H7 (cell line): ENCODE measurements at regions not wholly inside any gene's neighbourhood (a gene's known extent, or its start where the extent isn't known, plus 50 kb on each side); places are given as distances from the start of the nearest gene placed in this dataset.

Experiments used
- DNase-seq: peaks from one replicate; pipeline ENCODE4 v3.0.0; 2012
- H3K27me3 ChIP-seq: 2 replicates; pipeline ENCODE4 v1.6.0; 2011; ENCODE audit warnings: mild to moderate bottlenecking, low read length; ENCODE audit not compliant: control insufficient read depth, insufficient read depth
- H3K36me3 ChIP-seq: replicated peaks from 2 replicates; pipeline ENCODE4 v1.5.1; 2011; ENCODE audit warnings: low read length; ENCODE audit not compliant: control insufficient read depth, insufficient read depth
- H3K4me3 ChIP-seq: 2 replicates; pipeline ENCODE4 v1.5.1; 2011; ENCODE audit warnings: low read depth, mild to moderate bottlenecking, control low read depth, low read length, moderate library complexity; ENCODE audit not compliant: insufficient read depth

GRCh38 chr16:60902114-60902513 lies 1134.1 kb downstream of the CDH8 start:
- DNase-seq, result no peak
- H3K36me3 ChIP-seq, result no peaks in the 10 kb centered on the region
- no peaks in the 10 kb centered on the region for H3K27me3 ChIP-seq
- H3K4me3 ChIP-seq, result no peak overlapping the region

- no peak for DNase-seq
- H3K36me3 ChIP-seq, result no peaks in the 10 kb centered on the region
Observed at GRCh38 chr16:60882816-60883215, 1153.4 kb downstream of the CDH8 start.

GRCh38 chr16:60852635-60853034 lies 1183.6 kb downstream of the CDH8 start:
- no peak for DNase-seq
- H3K27me3 ChIP-seq, result no peaks in the 10 kb centered on the region
- no peak overlapping the region for H3K4me3 ChIP-seq
- H3K36me3 ChIP-seq, result no peaks in the 10 kb centered on the region

More at GRCh38 chr16:60882816-60883215, 1153.4 kb downstream of the CDH8 start:
- Histone ChIP-seq H3K27me3 (no peaks in the 10 kb centered on the region), H3K4me3 (no peak overlapping the region)

DNA sequence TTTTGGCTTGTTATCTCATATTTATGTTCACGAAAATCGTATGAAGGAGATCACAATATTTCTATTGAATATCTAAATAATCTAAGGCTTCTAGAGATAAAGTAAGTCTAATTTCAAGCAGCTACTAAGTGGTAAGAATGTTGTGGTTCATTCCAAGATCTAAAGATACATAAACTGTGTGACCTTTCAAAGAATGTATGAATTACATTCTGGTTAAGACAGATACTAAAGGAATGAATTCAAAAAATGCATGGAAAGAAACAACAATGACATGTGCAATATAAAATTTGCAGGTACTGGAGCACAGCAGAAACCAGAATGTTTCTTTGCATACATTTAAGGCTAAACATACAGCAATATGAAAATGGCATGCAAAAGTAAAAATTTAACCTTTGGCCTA lies 1214.6 kb downstream of the CDH8 start:
- H3K4me3 ChIP-seq, result no peak overlapping the region
- no peaks in the 10 kb centered on the region for H3K36me3 ChIP-seq
- DNase-seq, result no peak
- no peaks in the 10 kb centered on the region for H3K27me3 ChIP-seq

- no peak overlapping the region for H3K4me3 ChIP-seq
- no peaks in the 10 kb centered on the region for H3K36me3 ChIP-seq
- DNase-seq, result no peak
- H3K27me3 ChIP-seq, result no peaks in the 10 kb centered on the region
Observed at GRCh38 chr16:60820361-60820760, 1215.9 kb downstream of the CDH8 start.

GRCh38 chr16:60818465-60818864 lies 1217.8 kb downstream of the CDH8 start:
- Histone ChIP-seq H3K4me3 (no peak overlapping the region), H3K36me3 (no peaks in the 10 kb centered on the region), H3K27me3 (no peaks in the 10 kb centered on the region)
- no peak for DNase-seq

- DNase-seq, result no peak
- no peaks in the 10 kb centered on the region for H3K27me3 ChIP-seq
- no peak overlapping the region for H3K4me3 ChIP-seq
- H3K36me3 ChIP-seq, result no peaks in the 10 kb centered on the region
Observed at GRCh38 chr16:60816461-60816860, 1219.8 kb downstream of the CDH8 start.

DNA sequence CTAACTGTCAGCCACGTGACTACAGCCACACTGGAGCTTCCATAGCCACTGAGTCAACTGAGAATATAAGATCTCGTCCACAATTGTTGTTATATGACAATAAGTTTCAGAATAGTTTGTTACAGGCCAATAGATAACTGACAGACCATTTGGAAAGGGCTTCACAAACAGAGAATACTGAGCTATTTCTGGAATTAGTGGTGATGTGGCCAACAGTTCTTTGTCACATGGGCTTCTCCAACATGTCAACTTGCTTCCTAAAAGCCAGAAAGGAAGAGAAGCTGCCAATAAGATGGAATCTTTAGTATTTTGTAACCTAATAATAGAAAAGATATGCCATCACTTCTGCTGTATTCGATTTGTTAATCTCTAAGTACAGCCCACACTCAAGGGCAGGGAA lies 1220.4 kb downstream of the CDH8 start:
- Histone ChIP-seq H3K4me3 (no peak overlapping the region), H3K27me3 (no peaks in the 10 kb centered on the region), H3K36me3 (no peaks in the 10 kb centered on the region)
- DNase-seq, result no peak

GRCh38 chr16:60815033-60815432 lies 1221.2 kb downstream of the CDH8 start:
- Histone ChIP-seq H3K36me3 (no peaks in the 10 kb centered on the region), H3K4me3 (no peak overlapping the region), H3K27me3 (no peaks in the 10 kb centered on the region)
- no peak for DNase-seq

GRCh38 chr16:60811657-60812056 lies 1224.6 kb downstream of the CDH8 start:
- Histone ChIP-seq H3K27me3 (no peaks in the 10 kb centered on the region), H3K4me3 (no peak overlapping the region), H3K36me3 (no peaks in the 10 kb centered on the region)
- no peak for DNase-seq

DNA sequence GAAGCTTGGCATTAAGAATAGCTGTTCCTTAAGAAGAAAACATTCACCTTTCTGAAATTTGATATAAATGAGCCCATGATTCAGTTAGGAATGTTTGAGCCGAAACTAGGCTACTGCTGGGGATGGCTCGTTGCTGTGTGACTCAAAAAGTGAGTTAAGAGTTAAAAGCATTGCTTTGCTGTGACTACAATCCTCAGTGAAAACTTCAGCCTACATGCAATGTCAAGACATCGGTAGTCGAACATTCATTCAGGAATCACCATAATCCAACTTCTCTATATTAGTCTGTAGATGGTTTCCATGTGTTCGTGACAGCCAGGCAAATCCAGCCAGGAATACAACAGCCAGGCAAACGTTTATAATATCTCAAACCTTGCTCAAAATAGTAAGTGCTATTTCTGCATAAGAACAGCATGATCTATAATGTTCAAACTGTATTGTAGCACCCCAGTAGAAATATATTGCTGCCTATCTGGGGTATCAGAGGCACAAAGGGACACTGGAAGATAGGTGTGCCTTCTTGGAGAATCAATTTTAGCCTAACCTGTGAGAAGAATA lies 1225.1 kb downstream of the CDH8 start:
- Histone ChIP-seq H3K4me3 (no peak overlapping the region), H3K36me3 (no peaks in the 10 kb centered on the region), H3K27me3 (no peaks in the 10 kb centered on the region)
- DNase-seq, result no peak

- Histone ChIP-seq H3K36me3 (no peaks in the 10 kb centered on the region), H3K27me3 (no peaks in the 10 kb centered on the region), H3K4me3 (no peak overlapping the region)
- DNase-seq, result no peak
Observed at GRCh38 chr16:60810250-60810649, 1226.0 kb downstream of the CDH8 start.

DNA sequence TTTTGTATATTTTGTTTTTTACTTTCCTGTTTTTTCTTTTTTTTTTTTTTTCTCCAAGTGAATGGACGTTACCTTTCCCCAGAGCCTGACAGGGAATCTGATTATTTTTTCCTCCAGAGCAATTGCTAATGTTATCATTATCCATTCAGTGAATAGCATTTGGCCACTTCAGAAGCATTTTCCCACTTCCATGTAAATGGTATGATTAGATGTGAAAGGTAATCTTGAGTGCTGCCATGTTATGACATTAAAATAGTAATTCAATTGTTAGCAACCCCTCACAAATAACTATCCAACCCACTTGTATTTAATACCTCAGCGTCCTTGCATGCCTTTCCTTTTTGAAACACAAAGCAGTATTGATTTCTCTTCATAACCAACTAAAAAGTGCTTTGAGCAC lies 1243.8 kb downstream of the CDH8 start:
- Histone ChIP-seq H3K27me3 (no peaks in the 10 kb centered on the region), H3K36me3 (no peaks in the 10 kb centered on the region), H3K4me3 (no peak overlapping the region)
- DNase-seq, result no peak

GRCh38 chr16:60788631-60789030 lies 1247.6 kb downstream of the CDH8 start:
- no peak overlapping the region for H3K4me3 ChIP-seq
- no peak for DNase-seq
- no peaks in the 10 kb centered on the region for H3K27me3 ChIP-seq
- no peaks in the 10 kb centered on the region for H3K36me3 ChIP-seq

DNA sequence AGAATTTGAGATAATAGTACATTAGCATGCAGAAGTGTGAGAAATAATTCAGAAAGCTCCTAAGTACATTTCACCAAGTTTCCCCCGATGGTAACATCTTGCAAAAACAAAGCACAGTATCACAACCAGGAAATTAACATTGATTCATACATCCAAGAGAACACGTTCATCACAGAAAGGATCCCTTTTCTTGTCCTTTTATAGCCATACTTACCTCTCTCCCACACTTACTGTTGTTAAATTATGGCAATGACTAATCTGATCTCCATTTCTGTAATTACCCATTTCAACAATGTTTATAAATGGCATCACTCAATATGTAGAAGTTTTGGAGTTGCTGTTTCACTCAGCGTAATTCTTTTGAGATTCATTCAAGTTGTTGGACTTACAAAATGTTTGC lies 1260.0 kb downstream of the CDH8 start:
- Histone ChIP-seq H3K36me3 (no peaks in the 10 kb centered on the region), H3K27me3 (no peaks in the 10 kb centered on the region), H3K4me3 (no peak overlapping the region)
- DNase-seq, result no peak

- H3K27me3 ChIP-seq, result no peaks in the 10 kb centered on the region
- no peak overlapping the region for H3K4me3 ChIP-seq
- DNase-seq, result no peak
- H3K36me3 ChIP-seq, result no peaks in the 10 kb centered on the region
Observed at GRCh38 chr16:60771138-60771537, 1265.1 kb downstream of the CDH8 start.
